Nephron progenitor cell (in vitro differentiated cells): ENCODE measurements at regions not wholly inside any gene's neighbourhood (a gene's known extent, or its start where the extent isn't known, plus 50 kb on each side); places are given as distances from the start of the nearest gene placed in this dataset.

Experiments
- DNase-seq: peaks from one replicate; pipeline ENCODE4 v3.0.0; 2021
- H3K27ac Mint-ChIP-seq: 2 replicates; pipeline ENCODE4 v1.8.0; 2021; ENCODE audit warnings: mild to moderate bottlenecking, moderate library complexity, mixed read lengths
- H3K27me3 Mint-ChIP-seq: 2 replicates; pipeline ENCODE4 v1.8.0; 2021; ENCODE audit warnings: mild to moderate bottlenecking, low read depth, mixed read lengths; ENCODE audit not compliant: poor library complexity
- H3K36me3 Mint-ChIP-seq: 2 replicates; pipeline ENCODE4 v1.8.0; 2021; ENCODE audit warnings: low read depth, mixed read lengths
- H3K4me1 Mint-ChIP-seq: 2 replicates; pipeline ENCODE4 v1.8.0; 2021; ENCODE audit warnings: mixed read lengths
- H3K4me3 Mint-ChIP-seq: 2 replicates; pipeline ENCODE4 v1.8.0; 2021; ENCODE audit warnings: mild to moderate bottlenecking, moderate library complexity, mixed read lengths
- H3K9me3 Mint-ChIP-seq: 2 replicates; pipeline ENCODE4 v1.8.0; 2021; ENCODE audit warnings: mild to moderate bottlenecking, moderate library complexity, mixed read lengths
- CTCF ChIP-seq: fragments of 200-600 bp; sonication (generic); IDR thresholded peaks from 2 replicates; pipeline ENCODE4 v1.5.0; 2021; ENCODE audit warnings: antibody characterized with exemption

GRCh38 chr13:72537782-72538181 is 189.6 kb downstream of the MZT1 start:
- no peak for TF ChIP-seq CTCF
- H3K27me3 Mint-ChIP-seq = peaks cover 3% of the 10 kb centered on the region
- H3K27ac Mint-ChIP-seq = no peak overlapping the region
- H3K36me3 Mint-ChIP-seq = no peaks in the 10 kb centered on the region
- no peak overlapping the region for H3K4me3 Mint-ChIP-seq
- no peak for DNase-seq
- H3K9me3 Mint-ChIP-seq = no peaks in the 10 kb centered on the region
- peaks cover 8% of the 10 kb centered on the region for H3K4me1 Mint-ChIP-seq

GRCh38 chr13:72537395-72537780 is 190.0 kb downstream of the MZT1 start:
- no peak for DNase-seq
- no peak for TF ChIP-seq CTCF
- peaks cover 3% of the 10 kb centered on the region for H3K27me3 Mint-ChIP-seq
- H3K9me3 Mint-ChIP-seq = no peaks in the 10 kb centered on the region
- no peak overlapping the region for H3K4me3 Mint-ChIP-seq
- H3K27ac Mint-ChIP-seq = no peak overlapping the region
- peaks cover 8% of the 10 kb centered on the region for H3K4me1 Mint-ChIP-seq
- no peaks in the 10 kb centered on the region for H3K36me3 Mint-ChIP-seq

GRCh38 chr13:72536714-72537394 is 190.6 kb downstream of the MZT1 start:
- peak overlapping the region; percentile 74 for H3K27ac Mint-ChIP-seq
- no peak for TF ChIP-seq CTCF
- no peak for DNase-seq
- H3K4me3 Mint-ChIP-seq = no peak overlapping the region
- peaks cover 3% of the 10 kb centered on the region for H3K27me3 Mint-ChIP-seq
- H3K9me3 Mint-ChIP-seq = no peaks in the 10 kb centered on the region
- peaks cover 8% of the 10 kb centered on the region for H3K4me1 Mint-ChIP-seq
- no peaks in the 10 kb centered on the region for H3K36me3 Mint-ChIP-seq

- TF ChIP-seq CTCF = no peak
- Mint-ChIP-seq H3K4me3 (no peak overlapping the region), H3K27me3 (peaks cover 3% of the 10 kb centered on the region)
Measured at GRCh38 chr13:72534951-72535640, 192.3 kb downstream of the MZT1 start.

GRCh38 chr13:72530471-72530870 is 197.0 kb downstream of the MZT1 start:
- H3K27ac Mint-ChIP-seq = peak overlapping the region; percentile 40
- no peaks in the 10 kb centered on the region for H3K4me1 Mint-ChIP-seq
- no peak for DNase-seq
- no peak overlapping the region for H3K4me3 Mint-ChIP-seq
- no peaks in the 10 kb centered on the region for H3K36me3 Mint-ChIP-seq
- no peaks in the 10 kb centered on the region for H3K9me3 Mint-ChIP-seq
- no peak for TF ChIP-seq CTCF
- peaks cover 2% of the 10 kb centered on the region for H3K27me3 Mint-ChIP-seq

More at GRCh38 chr13:72534951-72535640, 192.3 kb downstream of the MZT1 start:
- DNase-seq = no peak
- Mint-ChIP-seq H3K9me3 (no peaks in the 10 kb centered on the region), H3K4me1 (peaks cover 8% of the 10 kb centered on the region), H3K27ac (no peak overlapping the region), H3K36me3 (no peaks in the 10 kb centered on the region)

GRCh38 chr13:72527333-72527732 is 200.1 kb downstream of the MZT1 start:
- H3K9me3 Mint-ChIP-seq = no peaks in the 10 kb centered on the region

More at GRCh38 chr13:72527333-72527732, 200.1 kb downstream of the MZT1 start:
- Mint-ChIP-seq H3K4me3 (no peak overlapping the region), H3K36me3 (no peaks in the 10 kb centered on the region), H3K27me3 (peaks cover 2% of the 10 kb centered on the region), H3K4me1 (peaks cover 14% of the 10 kb centered on the region), H3K27ac (no peak overlapping the region)
- no peak for DNase-seq
- TF ChIP-seq CTCF = no peak
